Endothelial cell of umbilical vein (primary cell): ENCODE measurements at regions not wholly inside any gene's neighbourhood (a gene's known extent, or its start where the extent isn't known, plus 50 kb on each side); places are given as distances from the start of the nearest gene placed in this dataset.

Experiments
- BruUV-seq: library from RNA; stranded (reverse); fragments of 400-500 nt; replicated peaks from 2 replicates; lab custom pipeline; 2021; lab: Mats Ljungman, UMichigan
- CTCF ChIA-PET: fragments of 300-600, 350-600 bp; sonication (Branson Sonifier 250); formaldehyde crosslinking; loops from one replicate; lab custom pipeline; 2021; ENCODE audit warnings: antibody characterized with exemption, inconsistent platforms; lab: Charles Lee
- POLR2A ChIA-PET: fragments of 300-600, 350-600 bp; sonication (Branson Sonifier 250); formaldehyde crosslinking; loops from one replicate; lab custom pipeline; 2021; ENCODE audit warnings: antibody characterized with exemption, inconsistent platforms; lab: Charles Lee
- DNase-seq: peaks from one replicate; pipeline ENCODE4 v3.0.0-alpha.2; 2011; ENCODE audit warnings: low read depth, low spot score
- FAIRE-seq: peaks from 2 replicates; lab custom pipeline; 2011; peaks lifted over from hg19 to GRCh38; lab: Jason Lieb, UNC
- H2AFZ ChIP-seq: 2 replicates; pipeline ENCODE4 v1.6.0; 2012; ENCODE audit warnings: low read depth, low read length, control low read depth, inconsistent platforms
- H3K27ac ChIP-seq: 2 replicates; pipeline ENCODE4 v1.5.1; 2011; ENCODE audit warnings: low read depth, mild to moderate bottlenecking, control low read depth, low read length, moderate library complexity; ENCODE audit not compliant: insufficient read depth
- H3K27me3 ChIP-seq, 2 experiments: 2 replicates each; pipeline versions ENCODE4 v1.6.0 to v1.6.1; 2011; ENCODE audit warnings: low read length in 2 of 2, mixed read lengths in 1 of 2; ENCODE audit not compliant: control insufficient read depth in 2 of 2, insufficient read depth in 2 of 2
- H3K36me3 ChIP-seq, 2 experiments: 2 replicates in 1 of 2; 3 replicates in 1 of 2; pipeline ENCODE4 v1.5.1; 2011; ENCODE audit warnings: low read length in 2 of 2, mild to moderate bottlenecking in 1 of 2, moderate library complexity in 1 of 2; ENCODE audit not compliant: control insufficient read depth in 2 of 2, insufficient read depth in 2 of 2; ENCODE audit errors: extremely low read depth in 1 of 2
- H3K4me1 ChIP-seq: 3 replicates; pipeline ENCODE4 v1.5.1; 2011; ENCODE audit warnings: mild to moderate bottlenecking, low read length; ENCODE audit not compliant: control insufficient read depth, insufficient read depth; ENCODE audit errors: extremely low read depth
- H3K4me2 ChIP-seq: 2 replicates; pipeline ENCODE4 v1.6.1; 2011; ENCODE audit warnings: low read length, control low read depth, mixed read lengths; ENCODE audit not compliant: insufficient read depth
- H3K4me3 ChIP-seq, 3 experiments: fragments of 200-600 bp in 1 of 3; sonication (generic), shearing (Covaris generic) in 1 of 3; replicated peaks in 1 of 3; 2 replicates each; pipeline ENCODE4 v1.5.1; 2011 to 2016; ENCODE audit warnings: control low read depth in 3 of 3, low read length in 3 of 3, mild to moderate bottlenecking in 2 of 3, inconsistent platforms in 1 of 3, low read depth in 1 of 3, moderate library complexity in 1 of 3; ENCODE audit not compliant: insufficient read depth in 1 of 3
- H3K79me2 ChIP-seq: 2 replicates; pipeline ENCODE4 v1.6.0; 2012; ENCODE audit warnings: low read length, inconsistent platforms; ENCODE audit not compliant: control insufficient read depth, insufficient read depth
- H3K9ac ChIP-seq: replicated peaks from 2 replicates; pipeline ENCODE3; 2011; ENCODE audit warnings: low read length, control low read depth; ENCODE audit not compliant: insufficient read depth; ENCODE audit errors: extremely low read depth
- H3K9me1 ChIP-seq: replicated peaks from 3 replicates; pipeline ENCODE4 v1.6.0; 2011; ENCODE audit warnings: mild to moderate bottlenecking, low read length; ENCODE audit not compliant: control insufficient read depth, insufficient read depth; ENCODE audit errors: extremely low read depth
- H3K9me3 ChIP-seq: replicated peaks from 2 replicates; pipeline ENCODE4 v1.5.1; 2012; ENCODE audit warnings: low read length, inconsistent platforms; ENCODE audit not compliant: control insufficient read depth, insufficient read depth
- H4K20me1 ChIP-seq: replicated peaks from 2 replicates; pipeline ENCODE3; 2011; ENCODE audit warnings: mild to moderate bottlenecking, low read length; ENCODE audit not compliant: control insufficient read depth, insufficient read depth; ENCODE audit errors: extremely low read depth
- CTCF ChIP-seq, 2 donors: IDR thresholded peaks; 1 replicate in 1 of 2; 2 replicates in 1 of 2; pipeline ENCODE4 v1.5.1; 2011; ENCODE audit warnings: low read length in 2 of 2, mild to moderate bottlenecking in 2 of 2, moderate library complexity in 2 of 2, control low read depth in 1 of 2, inconsistent platforms in 1 of 2, low read depth in 1 of 2; ENCODE audit not compliant: insufficient read depth in 1 of 2; ENCODE audit errors: extremely low read depth in 1 of 2
- EZH2 ChIP-seq: IDR thresholded peaks from 2 replicates; pipeline ENCODE4 v1.6.1; 2012; ENCODE audit warnings: borderline replicate concordance, low read depth, mild to moderate bottlenecking, moderate library complexity, low read length, inconsistent platforms; ENCODE audit not compliant: severe bottlenecking
- FOS ChIP-seq: IDR thresholded peaks from 2 replicates; pipeline ENCODE4 v1.6.1; 2011; ENCODE audit warnings: mild to moderate bottlenecking, low read length, moderate library complexity, borderline replicate concordance; ENCODE audit not compliant: insufficient read depth
- GATA2 ChIP-seq: IDR thresholded peaks from 2 replicates; pipeline ENCODE4 v1.7.0; 2011; ENCODE audit warnings: low read depth, mild to moderate bottlenecking, moderate library complexity, mixed read lengths, low read length; ENCODE audit not compliant: insufficient read length, insufficient read depth
- JUN ChIP-seq: IDR thresholded peaks from 2 replicates; pipeline ENCODE4 v1.6.1; 2011; ENCODE audit warnings: borderline replicate concordance, low read depth; ENCODE audit not compliant: insufficient read length, insufficient read depth
- MAX ChIP-seq: IDR thresholded peaks from 2 replicates; pipeline ENCODE4 v1.6.1; 2011; ENCODE audit not compliant: insufficient read depth, insufficient read length
- MYC ChIP-seq: IDR thresholded peaks from one replicate; pipeline ENCODE4 v1.6.1; 2011; ENCODE audit warnings: mild to moderate bottlenecking, low read depth, low read length
- POLR2A ChIP-seq: IDR thresholded peaks from 2 replicates; pipeline ENCODE4 v1.6.1; 2012; ENCODE audit warnings: low read depth, mild to moderate bottlenecking, control low read depth, low read length
- POLR2AphosphoS5 ChIP-seq: IDR thresholded peaks from 2 replicates; pipeline ENCODE4 v1.6.1; 2012; ENCODE audit warnings: low read depth, mild to moderate bottlenecking, control low read depth, low read length, moderate library complexity; ENCODE audit not compliant: insufficient read depth
- dilution Hi-C: fragments of 300-500 bp; cut with MboI; formaldehyde crosslinking; loops from one replicate; pipeline ENCODE4 v1.15.0; 2019; ENCODE audit warnings: low sequenced_read_pairs; ENCODE audit not compliant: extremely low pct_ligation_motif_present
- intact Hi-C: fragments of 100-400 bp; cut with micrococcal nuclease; formaldehyde crosslinking; loops from one replicate; pipeline ENCODE4 v1.10.0; 2022

- DNase-seq, result no peak
- BruUV-seq, result no TSS peak
- FAIRE-seq, result no peak
- Histone ChIP-seq H3K36me3 (no peaks in the 10 kb centered on the region), H3K27me3 (no peaks in the 10 kb centered on the region), H3K79me2 (no peaks in the 10 kb centered on the region), H2AFZ (no peak overlapping the region), H3K4me3 (no peak overlapping the region), H3K9me3 (no peaks in the 10 kb centered on the region), H4K20me1 (no peaks in the 10 kb centered on the region), H3K27ac (no peak overlapping the region), H3K9ac (no peak overlapping the region), H3K9me1 (no peaks in the 10 kb centered on the region), H3K4me2 (no peak overlapping the region), H3K4me1 (no peaks in the 10 kb centered on the region)
- no peak for TF ChIP-seq EZH2
- no peak for TF ChIP-seq POLR2AphosphoS5
- TF ChIP-seq JUN, result no peak
- TF ChIP-seq CTCF (IDR thresholded peaks at IDR 0.05; ENCODE audit: extremely low read depth in 1 of 2, insufficient read depth in 1 of 2, low read depth in 1 of 2, low read length in 2 of 2), result no peak
- no peak for TF ChIP-seq GATA2
- no peak for TF ChIP-seq POLR2A
- TF ChIP-seq MAX, result no peak
- TF ChIP-seq MYC, result no peak
- no peak for TF ChIP-seq FOS
- POLR2A ChIA-PET, result no interaction called here
- intact Hi-C loops, result no loop called here
- dilution Hi-C loops, result no loop called here
- CTCF ChIA-PET, result no interaction called here
These were observed 255.1 kb downstream of the XPNPEP1 start for GRCh38 chr10:109668154-109668665.
